22Rv1 (cell line): ENCODE measurements at regions not wholly inside any gene's neighbourhood (a gene's known extent, or its start where the extent isn't known, plus 50 kb on each side); places are given as distances from the start of the nearest gene placed in this dataset.

Experiments
- H3K27ac ChIP-seq: fragments of 450-650 bp; 2 replicates; pipeline ENCODE4 v1.5.1; 2017
- CTCF ChIP-seq: fragments of 450-650 bp; IDR thresholded peaks from 2 replicates; pipeline ENCODE4 v1.5.1; 2017; ENCODE audit warnings: mild to moderate bottlenecking
- ZFX ChIP-seq: fragments of 450-650 bp; IDR thresholded peaks from 2 replicates; pipeline ENCODE4 v1.6.1; 2017; ENCODE audit warnings: antibody characterized with exemption, borderline replicate concordance

- no peak overlapping the region for H3K27ac ChIP-seq
- TF ChIP-seq ZFX (no peak), CTCF (no peak)
These were observed 80.1 kb upstream of the TLR4 start for GRCh38 chr9:117624106-117624505.

- TF ChIP-seq ZFX (no peak), CTCF (peak; percentile 28)
These were observed 81.9 kb upstream of the TLR4 start for GRCh38 chr9:117622347-117622746.

DNA sequence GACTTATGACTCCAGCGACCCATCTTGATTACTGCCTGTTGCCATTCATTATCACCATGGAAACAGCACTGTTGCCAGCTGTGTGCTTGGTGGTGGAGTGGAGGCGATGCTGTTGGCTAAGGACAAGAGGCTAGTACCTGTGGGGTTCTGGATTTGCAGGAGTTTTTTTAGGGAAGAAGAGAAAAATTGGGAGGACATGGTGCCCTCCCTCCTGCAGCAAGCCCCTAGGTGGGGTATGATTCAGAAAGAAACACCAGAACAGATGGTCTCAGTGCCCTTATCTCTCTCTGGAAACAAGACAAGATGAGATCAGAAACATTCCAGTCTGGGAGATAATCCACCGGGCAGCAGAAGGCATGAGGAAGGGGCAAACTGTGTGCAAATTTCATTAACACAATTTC lies 87.8 kb upstream of the TLR4 start:
- no peak overlapping the region for H3K27ac ChIP-seq
- TF ChIP-seq ZFX (no peak), CTCF (no peak)

More at GRCh38 chr9:117622347-117622746, 81.9 kb upstream of the TLR4 start:
- H3K27ac ChIP-seq: no peak overlapping the region

DNA sequence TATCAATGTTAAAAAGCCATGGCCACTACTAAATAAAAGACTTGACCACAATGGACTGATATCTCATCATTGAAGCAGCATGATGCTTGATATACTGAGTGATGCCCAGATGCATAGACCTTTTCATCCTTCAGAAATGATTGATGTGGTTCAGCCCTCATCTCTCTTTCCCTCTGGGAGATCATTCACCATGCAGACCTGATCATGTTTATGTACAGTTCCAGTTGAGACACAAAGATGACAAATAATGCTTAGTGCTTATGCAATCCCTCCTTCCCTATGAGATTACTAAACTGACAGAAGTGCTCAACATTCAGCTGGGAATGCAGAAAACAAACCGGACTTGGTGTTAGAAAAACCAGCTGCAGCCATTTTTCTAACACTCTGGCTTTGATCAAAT lies 91.9 kb upstream of the TLR4 start:
- TF ChIP-seq CTCF (no peak), ZFX (no peak)
- H3K27ac ChIP-seq: no peak overlapping the region

DNA sequence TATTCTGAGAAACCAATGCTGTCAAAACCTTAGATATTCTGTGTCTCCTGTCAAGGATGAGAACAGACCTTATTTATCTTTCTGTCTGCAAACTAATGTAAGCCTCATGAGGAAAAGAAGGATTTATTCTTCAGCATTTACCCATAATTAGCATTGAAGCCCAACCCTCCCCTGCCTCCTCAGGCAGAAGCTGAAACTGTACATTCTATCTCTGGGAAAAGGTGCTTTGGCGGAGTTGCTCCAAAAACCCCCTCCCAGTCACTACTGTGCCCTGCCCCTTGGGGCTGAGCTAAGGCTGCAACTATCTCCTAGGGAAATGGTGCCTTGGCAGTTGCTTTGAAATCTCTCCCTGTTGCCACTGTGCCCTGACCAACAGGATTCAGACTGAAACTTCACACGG lies 106.2 kb upstream of the TLR4 start:
- H3K27ac ChIP-seq: no peak overlapping the region
- TF ChIP-seq ZFX: no peak
- no peak for TF ChIP-seq CTCF

GRCh38 chr9:117596678-117597077 lies 107.5 kb upstream of the TLR4 start:
- TF ChIP-seq CTCF (no peak), ZFX (no peak)
- H3K27ac ChIP-seq: no peak overlapping the region

- no peak for TF ChIP-seq ZFX
- no peak for TF ChIP-seq CTCF
- no peak overlapping the region for H3K27ac ChIP-seq
These were observed 108.6 kb upstream of the TLR4 start for GRCh38 chr9:117595650-117596049.
